ENCODE measurements at regions not wholly inside any gene's neighbourhood (a gene's known extent, or its start where the extent isn't known, plus 50 kb on each side); places are given as distances from the start of the nearest gene placed in this dataset.

- TF ChIP-seq, protein P1, sequence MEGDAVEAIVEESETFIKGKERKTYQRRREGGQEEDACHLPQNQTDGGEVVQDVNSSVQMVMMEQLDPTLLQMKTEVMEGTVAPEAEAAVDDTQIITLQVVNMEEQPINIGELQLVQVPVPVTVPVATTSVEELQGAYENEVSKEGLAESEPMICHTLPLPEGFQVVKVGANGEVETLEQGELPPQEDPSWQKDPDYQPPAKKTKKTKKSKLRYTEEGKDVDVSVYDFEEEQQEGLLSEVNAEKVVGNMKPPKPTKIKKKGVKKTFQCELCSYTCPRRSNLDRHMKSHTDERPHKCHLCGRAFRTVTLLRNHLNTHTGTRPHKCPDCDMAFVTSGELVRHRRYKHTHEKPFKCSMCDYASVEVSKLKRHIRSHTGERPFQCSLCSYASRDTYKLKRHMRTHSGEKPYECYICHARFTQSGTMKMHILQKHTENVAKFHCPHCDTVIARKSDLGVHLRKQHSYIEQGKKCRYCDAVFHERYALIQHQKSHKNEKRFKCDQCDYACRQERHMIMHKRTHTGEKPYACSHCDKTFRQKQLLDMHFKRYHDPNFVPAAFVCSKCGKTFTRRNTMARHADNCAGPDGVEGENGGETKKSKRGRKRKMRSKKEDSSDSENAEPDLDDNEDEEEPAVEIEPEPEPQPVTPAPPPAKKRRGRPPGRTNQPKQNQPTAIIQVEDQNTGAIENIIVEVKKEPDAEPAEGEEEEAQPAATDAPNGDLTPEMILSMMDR (IDR thresholded peaks at IDR 0.05; ENCODE audit: low read depth, low read length, missing input control): no peak
- TF ChIP-seq RAD21 (IDR thresholded peaks at IDR 0.05) (no peak), RXRA (IDR thresholded peaks at IDR 0.05) (no peak), ZBTB33 (IDR thresholded peaks at IDR 0.05) (no peak), ATF3 (IDR thresholded peaks at IDR 0.05) (no peak), GABPA (IDR thresholded peaks at IDR 0.05 in 1 of 2, conservative IDR thresholded peaks at IDR 0.05 in 1 of 2) (no peak), JUND (IDR thresholded peaks at IDR 0.05) (no peak), EGR1 (IDR thresholded peaks at IDR 0.05; ENCODE audit: low read depth in 2 of 2) (no peak), FOXA1 (IDR thresholded peaks at IDR 0.05) (no peak), TAF1 (conservative IDR thresholded peaks at IDR 0.05) (no peak)
- TF ChIP-seq, protein P2, sequence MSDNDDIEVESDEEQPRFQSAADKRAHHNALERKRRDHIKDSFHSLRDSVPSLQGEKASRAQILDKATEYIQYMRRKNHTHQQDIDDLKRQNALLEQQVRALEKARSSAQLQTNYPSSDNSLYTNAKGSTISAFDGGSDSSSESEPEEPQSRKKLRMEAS (IDR thresholded peaks at IDR 0.05): no peak
- TF ChIP-seq, protein P3, sequence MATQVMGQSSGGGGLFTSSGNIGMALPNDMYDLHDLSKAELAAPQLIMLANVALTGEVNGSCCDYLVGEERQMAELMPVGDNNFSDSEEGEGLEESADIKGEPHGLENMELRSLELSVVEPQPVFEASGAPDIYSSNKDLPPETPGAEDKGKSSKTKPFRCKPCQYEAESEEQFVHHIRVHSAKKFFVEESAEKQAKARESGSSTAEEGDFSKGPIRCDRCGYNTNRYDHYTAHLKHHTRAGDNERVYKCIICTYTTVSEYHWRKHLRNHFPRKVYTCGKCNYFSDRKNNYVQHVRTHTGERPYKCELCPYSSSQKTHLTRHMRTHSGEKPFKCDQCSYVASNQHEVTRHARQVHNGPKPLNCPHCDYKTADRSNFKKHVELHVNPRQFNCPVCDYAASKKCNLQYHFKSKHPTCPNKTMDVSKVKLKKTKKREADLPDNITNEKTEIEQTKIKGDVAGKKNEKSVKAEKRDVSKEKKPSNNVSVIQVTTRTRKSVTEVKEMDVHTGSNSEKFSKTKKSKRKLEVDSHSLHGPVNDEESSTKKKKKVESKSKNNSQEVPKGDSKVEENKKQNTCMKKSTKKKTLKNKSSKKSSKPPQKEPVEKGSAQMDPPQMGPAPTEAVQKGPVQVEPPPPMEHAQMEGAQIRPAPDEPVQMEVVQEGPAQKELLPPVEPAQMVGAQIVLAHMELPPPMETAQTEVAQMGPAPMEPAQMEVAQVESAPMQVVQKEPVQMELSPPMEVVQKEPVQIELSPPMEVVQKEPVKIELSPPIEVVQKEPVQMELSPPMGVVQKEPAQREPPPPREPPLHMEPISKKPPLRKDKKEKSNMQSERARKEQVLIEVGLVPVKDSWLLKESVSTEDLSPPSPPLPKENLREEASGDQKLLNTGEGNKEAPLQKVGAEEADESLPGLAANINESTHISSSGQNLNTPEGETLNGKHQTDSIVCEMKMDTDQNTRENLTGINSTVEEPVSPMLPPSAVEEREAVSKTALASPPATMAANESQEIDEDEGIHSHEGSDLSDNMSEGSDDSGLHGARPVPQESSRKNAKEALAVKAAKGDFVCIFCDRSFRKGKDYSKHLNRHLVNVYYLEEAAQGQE (IDR thresholded peaks at IDR 0.05): no peak
Measured at GRCh38 chr9:129322641-129323375, 144.7 kb upstream of the IER5L start.
